ENCODE measurements at regions not wholly inside any gene's neighbourhood (a gene's known extent, or its start where the extent isn't known, plus 50 kb on each side); places are given as distances from the start of the nearest gene placed in this dataset.

DNA sequence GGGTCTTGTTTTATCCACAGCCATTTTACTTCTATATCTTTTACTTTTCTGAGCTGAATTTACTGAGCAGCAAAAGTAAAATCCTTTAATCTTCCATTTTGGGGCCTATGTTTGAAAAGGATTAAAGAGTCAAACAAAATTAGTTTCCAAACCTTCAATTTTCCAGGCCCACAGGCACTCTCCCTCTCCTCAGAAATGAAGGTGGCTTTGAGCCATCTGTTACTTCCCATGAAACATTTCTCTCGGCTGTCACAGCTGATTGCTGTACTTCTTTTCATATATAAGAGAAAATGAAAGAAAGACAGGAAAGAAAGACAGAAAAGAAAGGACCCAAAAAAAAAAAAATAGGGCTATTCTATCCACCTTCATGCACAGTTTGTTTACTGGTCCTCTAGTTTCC, 194.9 kb downstream of the LACC1 start:
- TF ChIP-seq, protein P1, sequence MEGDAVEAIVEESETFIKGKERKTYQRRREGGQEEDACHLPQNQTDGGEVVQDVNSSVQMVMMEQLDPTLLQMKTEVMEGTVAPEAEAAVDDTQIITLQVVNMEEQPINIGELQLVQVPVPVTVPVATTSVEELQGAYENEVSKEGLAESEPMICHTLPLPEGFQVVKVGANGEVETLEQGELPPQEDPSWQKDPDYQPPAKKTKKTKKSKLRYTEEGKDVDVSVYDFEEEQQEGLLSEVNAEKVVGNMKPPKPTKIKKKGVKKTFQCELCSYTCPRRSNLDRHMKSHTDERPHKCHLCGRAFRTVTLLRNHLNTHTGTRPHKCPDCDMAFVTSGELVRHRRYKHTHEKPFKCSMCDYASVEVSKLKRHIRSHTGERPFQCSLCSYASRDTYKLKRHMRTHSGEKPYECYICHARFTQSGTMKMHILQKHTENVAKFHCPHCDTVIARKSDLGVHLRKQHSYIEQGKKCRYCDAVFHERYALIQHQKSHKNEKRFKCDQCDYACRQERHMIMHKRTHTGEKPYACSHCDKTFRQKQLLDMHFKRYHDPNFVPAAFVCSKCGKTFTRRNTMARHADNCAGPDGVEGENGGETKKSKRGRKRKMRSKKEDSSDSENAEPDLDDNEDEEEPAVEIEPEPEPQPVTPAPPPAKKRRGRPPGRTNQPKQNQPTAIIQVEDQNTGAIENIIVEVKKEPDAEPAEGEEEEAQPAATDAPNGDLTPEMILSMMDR (IDR thresholded peaks at IDR 0.05), result no peak
- no peak for TF ChIP-seq POLR2A (IDR thresholded peaks at IDR 0.05)

All from sigmoid colon (tissue), 3 donors.